Stimulated activated CD8-positive, alpha-beta memory T cell treated with anti-CD3 and anti-CD28 coated beads, Interleukin-4, amount 100 ng/mL, for 1 hour (primary cell): ENCODE measurements at regions not wholly inside any gene's neighbourhood (a gene's known extent, or its start where the extent isn't known, plus 50 kb on each side); places are given as distances from the start of the nearest gene placed in this dataset.

ENCODE experiments used
- DNase-seq, 2 donors: peaks; one replicate each; pipeline ENCODE4 v3.0.0-alpha.2; 2020; ENCODE audit warnings: low read depth in 2 of 2, low spot score in 1 of 2

DNA sequence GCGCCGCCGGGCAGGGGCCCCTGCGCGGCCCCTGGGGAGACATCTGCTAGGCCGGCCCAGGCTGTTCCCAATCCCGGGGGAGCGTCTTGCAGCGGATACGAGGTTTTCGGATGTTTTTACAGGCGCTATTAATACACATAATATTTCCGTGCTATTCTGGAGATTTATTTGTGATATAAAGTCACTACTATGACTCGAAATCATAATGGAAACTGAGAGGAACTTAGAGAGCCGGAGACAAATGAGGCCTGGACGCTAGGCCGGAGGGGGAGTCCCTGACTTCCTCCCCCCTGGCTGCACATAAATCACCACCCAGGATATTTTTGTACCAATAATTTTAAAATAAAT is 91.7 kb upstream of the ANO1 start:
- no peak for DNase-seq

- no peak for DNase-seq
These were observed 91.3 kb upstream of the ANO1 start for GRCh38 chr11:69986830-69987229.

GRCh38 chr11:69992026-69992425 is 86.1 kb upstream of the ANO1 start:
- DNase-seq: no peak

DNA sequence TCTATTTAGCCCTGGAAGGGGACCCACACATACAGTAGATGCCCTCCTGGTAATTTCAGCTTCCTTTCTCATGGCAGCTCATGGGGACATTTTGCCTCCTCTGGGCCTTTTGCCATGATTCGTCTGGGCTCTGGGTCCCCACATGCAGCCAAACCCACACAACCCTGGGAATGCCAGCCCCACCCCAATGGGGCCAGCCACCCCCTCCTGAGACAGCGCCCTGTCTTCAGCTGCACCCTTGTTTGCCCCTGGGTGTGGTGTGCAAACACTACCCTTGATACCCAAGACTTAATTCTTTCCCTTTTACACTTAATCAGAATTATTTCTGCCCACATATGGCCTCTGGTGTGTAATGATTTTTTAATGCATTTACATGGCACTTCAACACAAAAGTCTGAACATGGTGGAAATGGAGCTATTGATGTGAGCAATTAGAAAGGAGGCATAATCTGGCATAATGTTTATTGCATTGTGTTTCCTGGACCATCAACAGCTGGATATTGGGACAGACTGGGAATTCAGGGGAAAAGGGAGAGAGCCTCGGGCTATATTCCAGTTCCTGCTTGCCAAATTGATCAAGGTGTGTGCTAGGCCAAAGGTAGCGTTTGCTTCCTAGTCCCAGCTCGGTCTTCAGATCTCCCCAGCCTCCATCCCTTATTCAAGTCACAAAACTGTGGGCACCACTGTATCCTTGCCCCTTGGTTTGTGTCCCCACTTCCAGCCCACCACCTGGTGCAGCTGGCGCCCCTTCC is 85.0 kb upstream of the ANO1 start:
- no peak for DNase-seq

GRCh38 chr11:69994810-69995209 is 83.3 kb upstream of the ANO1 start:
- no peak for DNase-seq

DNA sequence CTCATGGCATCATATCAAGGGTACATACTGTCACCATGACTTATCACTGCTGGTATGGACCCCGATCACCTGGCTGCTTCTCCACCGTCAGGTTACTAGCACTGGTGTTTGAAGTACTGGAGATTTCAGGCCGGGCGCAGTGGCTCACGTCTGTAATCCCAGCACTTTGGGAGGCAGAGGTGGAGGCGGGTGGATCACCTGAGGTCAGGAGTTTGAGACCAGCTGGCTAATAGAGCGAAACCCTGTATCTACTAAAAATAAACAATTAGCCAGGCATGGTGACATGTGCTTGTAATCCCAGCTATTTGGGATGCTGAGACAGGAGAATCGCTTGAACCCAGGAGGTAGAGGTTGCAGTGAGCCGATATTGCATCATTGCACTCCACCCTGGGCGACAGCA is 82.4 kb upstream of the ANO1 start:
- no peak for DNase-seq

DNA sequence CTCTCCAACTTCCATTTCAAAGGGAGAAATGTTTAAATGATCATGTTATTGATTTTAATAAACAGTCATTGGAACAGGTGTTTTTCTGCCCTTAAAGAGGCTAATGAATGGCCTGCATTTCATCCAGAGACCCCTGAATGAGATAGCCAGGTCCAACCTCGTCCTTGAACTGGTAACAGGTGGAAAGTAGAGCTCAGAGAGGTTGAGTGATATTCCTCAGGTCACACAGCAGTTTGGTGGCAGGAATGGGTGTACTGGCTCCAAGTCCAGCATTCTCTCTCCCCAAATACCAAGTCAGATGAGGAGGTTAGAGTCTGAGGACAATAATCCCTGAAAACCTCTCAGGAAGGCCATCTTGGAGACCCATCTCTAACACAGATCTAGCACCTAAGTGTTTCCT is 81.7 kb upstream of the ANO1 start:
- no peak for DNase-seq

DNA sequence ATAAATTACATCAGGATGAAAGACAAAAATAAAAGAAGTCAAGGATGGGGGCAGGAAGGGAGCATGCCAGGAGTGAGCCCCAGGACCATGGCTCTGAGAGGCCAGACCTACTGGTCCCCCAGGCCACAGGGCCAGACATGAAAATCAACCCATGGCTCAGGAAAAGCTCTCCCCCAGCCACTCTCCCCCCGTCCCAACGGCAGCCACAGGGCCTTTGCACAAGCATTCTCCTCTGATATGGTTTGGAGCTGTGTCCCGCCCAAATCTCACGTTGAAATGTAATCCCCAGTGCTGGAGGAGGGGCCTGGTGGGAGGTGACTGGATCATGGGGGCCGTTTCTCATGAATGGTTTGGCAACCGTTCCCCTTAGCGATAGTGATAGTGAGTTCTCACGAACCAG is 80.8 kb upstream of the ANO1 start:
- DNase-seq: no peak

DNA sequence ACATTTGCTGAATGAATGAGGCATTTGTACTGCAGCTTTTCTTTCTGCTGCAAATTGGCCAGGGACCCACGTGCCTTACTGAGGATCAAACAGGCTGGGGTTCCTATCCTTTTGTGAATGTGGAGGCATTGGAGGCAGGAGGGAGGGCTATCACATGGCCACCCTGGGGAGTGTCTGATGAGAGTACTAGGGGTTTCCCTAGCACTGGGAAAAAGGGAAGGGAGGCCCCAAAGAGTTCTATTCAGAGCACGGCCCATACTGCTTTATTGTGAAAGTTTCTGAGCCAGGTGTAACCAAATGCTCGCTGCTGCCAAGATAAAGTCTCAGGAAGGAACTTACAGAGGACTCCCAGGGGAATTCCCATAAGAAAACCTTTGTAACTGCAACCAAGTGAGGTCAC is 78.4 kb upstream of the ANO1 start:
- no peak for DNase-seq

DNA sequence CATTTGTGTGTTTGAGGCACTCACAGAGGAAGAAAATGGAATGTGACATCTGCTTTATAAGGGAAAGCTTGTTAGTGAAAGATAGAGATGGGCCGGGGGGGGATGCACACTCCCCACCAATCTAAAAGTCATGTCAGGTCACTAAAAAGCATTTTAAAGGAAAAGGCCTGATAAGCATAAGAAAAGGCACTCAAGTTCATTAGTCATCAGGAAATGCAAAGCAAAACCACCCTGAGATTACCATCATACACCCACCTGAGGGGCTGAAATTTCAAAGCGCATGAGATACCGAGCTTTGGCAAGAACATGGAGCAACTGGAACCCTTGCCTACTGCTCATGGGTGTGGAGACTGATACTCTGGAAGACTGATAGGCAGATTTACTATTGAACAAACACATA is 77.9 kb upstream of the ANO1 start:
- no peak for DNase-seq

- DNase-seq: no peak
These were observed 76.9 kb upstream of the ANO1 start for GRCh38 chr11:70001246-70001645.

DNA sequence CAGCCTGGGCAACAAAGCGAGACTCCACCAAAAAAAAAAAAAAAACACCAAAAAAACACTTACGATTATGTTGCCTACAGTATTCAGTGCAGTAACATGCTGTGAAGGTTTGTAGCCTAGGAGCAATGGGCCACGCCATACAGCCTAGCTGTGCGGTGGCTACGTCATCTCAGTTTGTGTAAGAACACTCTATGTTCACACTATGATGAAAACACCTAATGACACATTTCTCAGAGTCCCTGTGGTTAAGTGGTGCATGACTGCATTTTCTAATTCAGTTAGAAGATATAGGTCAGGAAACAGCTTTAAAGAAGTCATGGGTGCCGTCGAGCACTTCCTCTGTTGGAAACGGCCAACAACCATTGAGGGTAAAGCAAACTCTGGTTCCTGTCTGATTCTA is 75.7 kb upstream of the ANO1 start:
- no peak for DNase-seq

- no peak for DNase-seq
These were observed 72.9 kb upstream of the ANO1 start for GRCh38 chr11:70005107-70005818.

- DNase-seq: no peak
These were observed 70.3 kb upstream of the ANO1 start for GRCh38 chr11:70007796-70008195.

GRCh38 chr11:70010774-70011173 is 67.3 kb upstream of the ANO1 start:
- no peak for DNase-seq

DNA sequence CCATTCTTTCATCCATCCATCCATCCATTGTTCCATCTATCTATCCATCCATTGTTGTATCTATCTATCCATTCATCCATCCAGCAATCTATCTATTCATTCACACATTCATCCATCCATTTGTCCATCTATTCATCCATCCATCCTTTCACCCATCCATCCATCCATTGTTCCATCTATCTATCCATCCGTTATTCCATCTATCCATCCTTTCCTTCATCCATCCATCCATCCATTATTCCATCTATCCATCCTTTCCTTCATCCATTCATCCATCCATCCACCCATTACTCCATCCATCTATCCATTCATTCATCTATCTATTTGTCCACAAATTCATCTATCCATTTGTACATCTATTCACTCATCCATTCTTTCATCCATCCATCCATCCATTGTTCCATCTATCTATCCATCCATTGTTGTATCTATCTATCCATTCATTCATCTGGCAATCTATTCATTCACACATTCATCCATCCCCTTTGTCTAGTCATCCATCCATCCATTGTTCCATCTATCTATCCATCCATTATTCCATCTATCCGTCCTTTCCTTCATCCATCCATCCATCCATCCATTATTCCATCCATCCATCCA is 65.9 kb upstream of the ANO1 start:
- DNase-seq: no peak

GRCh38 chr11:70014291-70014690 is 63.8 kb upstream of the ANO1 start:
- DNase-seq: no peak

- no peak for DNase-seq
These were observed 61.3 kb upstream of the ANO1 start for GRCh38 chr11:70016666-70017367.

- no peak for DNase-seq
These were observed 59.3 kb upstream of the ANO1 start for GRCh38 chr11:70018816-70019215.

GRCh38 chr11:70019576-70020011 is 58.5 kb upstream of the ANO1 start:
- DNase-seq: no peak

GRCh38 chr11:70020336-70021214 is 57.5 kb upstream of the ANO1 start:
- DNase-seq: no peak
